ENCODE measurements at regions not wholly inside any gene's neighbourhood (a gene's known extent, or its start where the extent isn't known, plus 50 kb on each side); places are given as distances from the start of the nearest gene placed in this dataset.

DNA sequence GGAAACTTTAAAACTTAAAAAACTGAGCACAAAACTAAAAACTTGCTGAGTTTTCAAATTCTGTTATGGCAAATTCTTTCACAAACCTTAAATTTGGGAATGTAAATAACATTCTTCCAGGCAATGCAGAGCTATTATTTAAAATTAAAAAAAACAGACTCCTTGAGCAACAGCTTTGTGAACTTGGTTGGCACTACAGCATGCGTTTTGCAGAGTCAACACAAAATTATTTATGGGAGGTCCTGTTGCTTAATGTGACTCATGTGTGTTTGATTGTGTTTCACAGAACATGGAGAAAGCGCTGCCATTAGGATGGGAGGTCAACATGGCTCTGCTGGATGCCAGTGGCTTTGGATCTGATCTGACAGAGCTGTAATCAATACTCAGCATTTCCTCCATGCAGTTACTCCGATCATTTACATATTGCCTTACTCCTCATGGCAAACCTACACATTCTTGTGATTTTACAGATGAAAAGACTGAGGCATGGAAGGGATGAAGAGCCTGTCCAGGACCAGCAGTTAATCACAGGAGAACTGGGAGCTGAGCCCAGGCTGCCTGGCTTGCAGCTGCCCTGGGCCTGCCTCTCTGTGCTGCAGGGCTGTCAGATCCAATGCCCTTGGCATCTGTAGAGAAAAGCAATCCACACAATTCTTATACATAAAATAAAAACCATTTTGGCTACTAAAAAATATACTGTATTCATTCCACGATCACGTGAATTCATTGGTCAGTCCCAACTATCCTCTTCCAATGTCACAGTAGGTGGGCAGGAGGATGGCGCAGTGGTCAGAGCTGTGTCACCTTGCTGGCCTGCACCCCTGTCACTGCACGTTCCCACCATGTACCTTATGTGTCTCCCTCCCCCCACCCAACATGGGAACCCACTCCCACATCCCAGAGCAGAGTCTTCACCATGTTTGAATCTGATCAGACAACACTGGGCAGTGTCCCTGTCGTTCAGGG is 200.9 kb downstream of the CXCL12 start:
- intact Hi-C loops (cut with DNase I), result no loop called here
- no peaks in the 10 kb centered on the region for H3K9me3 ChIP-seq
- TF ChIP-seq, protein P1, sequence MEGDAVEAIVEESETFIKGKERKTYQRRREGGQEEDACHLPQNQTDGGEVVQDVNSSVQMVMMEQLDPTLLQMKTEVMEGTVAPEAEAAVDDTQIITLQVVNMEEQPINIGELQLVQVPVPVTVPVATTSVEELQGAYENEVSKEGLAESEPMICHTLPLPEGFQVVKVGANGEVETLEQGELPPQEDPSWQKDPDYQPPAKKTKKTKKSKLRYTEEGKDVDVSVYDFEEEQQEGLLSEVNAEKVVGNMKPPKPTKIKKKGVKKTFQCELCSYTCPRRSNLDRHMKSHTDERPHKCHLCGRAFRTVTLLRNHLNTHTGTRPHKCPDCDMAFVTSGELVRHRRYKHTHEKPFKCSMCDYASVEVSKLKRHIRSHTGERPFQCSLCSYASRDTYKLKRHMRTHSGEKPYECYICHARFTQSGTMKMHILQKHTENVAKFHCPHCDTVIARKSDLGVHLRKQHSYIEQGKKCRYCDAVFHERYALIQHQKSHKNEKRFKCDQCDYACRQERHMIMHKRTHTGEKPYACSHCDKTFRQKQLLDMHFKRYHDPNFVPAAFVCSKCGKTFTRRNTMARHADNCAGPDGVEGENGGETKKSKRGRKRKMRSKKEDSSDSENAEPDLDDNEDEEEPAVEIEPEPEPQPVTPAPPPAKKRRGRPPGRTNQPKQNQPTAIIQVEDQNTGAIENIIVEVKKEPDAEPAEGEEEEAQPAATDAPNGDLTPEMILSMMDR (IDR thresholded peaks at IDR 0.05), result no peak
- H3K4me1 ChIP-seq, result peaks cover 0 to 14% (median 0%) of the 10 kb centered on the region in 9 donors
- DNase-seq (no peak), ATAC-seq (peak in 1 of 8 donors; percentile 35)
- H3K27ac ChIP-seq, result no peak overlapping the region
- no peaks in the 10 kb centered on the region for H3K27me3 ChIP-seq
- no peaks in the 10 kb centered on the region for H3K36me3 ChIP-seq
- 87 to 88% methylated on average over 8 of the region's 8 CpGs for WGBS, 2 donors
- no peak overlapping the region for H3K4me3 ChIP-seq

DNA sequence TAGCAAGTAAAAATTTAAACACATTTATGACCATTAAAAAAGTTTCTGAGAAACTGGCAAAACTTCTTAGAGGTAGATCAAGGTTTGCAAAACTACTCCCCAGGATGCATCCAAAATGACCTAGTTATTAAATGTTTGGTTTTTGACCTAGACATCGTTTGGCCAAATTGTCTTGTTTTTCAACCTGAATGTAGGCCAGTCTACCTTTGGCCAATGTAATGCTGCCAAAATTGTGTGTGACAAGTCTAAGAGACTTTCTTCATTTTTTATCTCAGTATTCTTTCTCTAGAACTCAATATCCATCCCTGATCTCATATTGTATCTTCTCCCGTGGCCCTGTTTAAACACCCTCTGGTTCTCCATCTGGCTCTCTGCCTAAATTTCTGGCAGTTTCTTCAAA is 202.0 kb downstream of the CXCL12 start:
- ATAC-seq (no peak), DNase-seq (no peak)
- no peak overlapping the region for H3K27ac ChIP-seq
- no peaks in the 10 kb centered on the region for H3K27me3 ChIP-seq
- TF ChIP-seq, protein P1 (IDR thresholded peaks at IDR 0.05), result no peak
- H3K4me1 ChIP-seq, result peaks cover 0 to 14% (median 0%) of the 10 kb centered on the region in 9 donors
- 80 to 85% methylated on average over 2 of the region's 2 CpGs for WGBS, 2 donors
- no peaks in the 10 kb centered on the region for H3K36me3 ChIP-seq
- H3K4me3 ChIP-seq, result no peak overlapping the region
- intact Hi-C loops (cut with DNase I), result no loop called here
- H3K9me3 ChIP-seq, result no peaks in the 10 kb centered on the region

DNA sequence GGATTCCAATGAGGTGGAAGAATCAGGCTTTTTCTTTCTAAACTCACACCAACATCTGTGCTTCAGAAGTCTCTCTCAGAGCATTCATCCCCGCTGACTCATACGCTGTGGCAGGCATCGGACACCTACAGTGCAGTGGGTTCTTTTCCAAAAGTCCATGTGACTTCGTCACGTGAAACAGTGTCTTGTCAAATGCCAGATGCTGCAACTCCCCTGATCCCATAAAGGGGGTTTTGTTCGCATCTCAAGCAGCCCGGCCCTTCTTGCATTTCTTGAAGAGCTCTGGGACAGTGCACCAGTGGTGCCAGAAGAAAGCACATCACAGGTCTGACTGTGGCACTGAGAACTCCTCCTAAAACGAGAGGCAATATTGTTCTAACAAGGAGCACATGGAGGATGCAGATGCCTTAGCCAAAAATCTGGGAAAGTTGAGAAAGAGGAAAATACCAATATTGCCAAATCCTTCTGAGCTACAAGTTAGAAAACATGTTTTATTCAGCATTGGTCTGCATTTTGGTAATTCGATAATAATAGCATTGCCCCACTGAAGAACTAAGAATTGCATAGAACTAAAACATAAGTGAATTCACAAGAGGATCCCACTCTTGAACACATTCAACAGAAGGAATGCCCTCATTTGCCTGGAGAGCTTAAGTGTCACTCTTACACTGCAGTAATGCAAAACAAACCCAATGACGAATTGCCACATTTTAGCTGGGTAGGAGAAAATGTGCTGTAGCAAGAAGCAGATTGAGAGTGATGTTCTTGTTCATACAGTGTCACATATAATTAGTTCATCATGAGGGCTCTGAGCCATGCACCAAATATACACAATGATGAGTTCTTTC is 204.4 kb downstream of the CXCL12 start:
- H3K36me3 ChIP-seq, result no peaks in the 10 kb centered on the region
- DNase-seq (no peak), ATAC-seq (peak; percentile 31 to 83 (median 60))
- intact Hi-C loops (cut with DNase I), result no loop called here
- H3K4me3 ChIP-seq, result no peak overlapping the region
- WGBS, 2 donors, result 73 to 74% methylated on average over 10 of the region's 10 CpGs
- no peaks in the 10 kb centered on the region for H3K27me3 ChIP-seq
- peak overlapping the region in 1 of 10 donors; percentile 12 for H3K27ac ChIP-seq
- H3K4me1 ChIP-seq, result peaks cover 0 to 4% (median 0%) of the 10 kb centered on the region in 9 donors
- TF ChIP-seq, protein P1 (IDR thresholded peaks at IDR 0.05), result no peak
- H3K9me3 ChIP-seq, result no peaks in the 10 kb centered on the region

- H3K27me3 ChIP-seq, result no peaks in the 10 kb centered on the region
- intact Hi-C loops (cut with DNase I), result no loop called here
- DNase-seq (no peak), ATAC-seq (no peak)
- H3K9me3 ChIP-seq, result no peaks in the 10 kb centered on the region
- WGBS, 2 donors, result 96 to 98% methylated on average over 3 of the region's 3 CpGs
- no peak overlapping the region for H3K27ac ChIP-seq
- no peaks in the 10 kb centered on the region for H3K36me3 ChIP-seq
- no peaks in the 10 kb centered on the region for H3K4me1 ChIP-seq
- TF ChIP-seq, protein P1 (IDR thresholded peaks at IDR 0.05), result no peak
- H3K4me3 ChIP-seq, result no peak overlapping the region
Measured at GRCh38 chr10:44178856-44179255, 206.0 kb downstream of the CXCL12 start.

All from heart right ventricle (tissue), 16 donors.